Panc1 (cell line): ENCODE measurements at regions not wholly inside any gene's neighbourhood (a gene's known extent, or its start where the extent isn't known, plus 50 kb on each side); places are given as distances from the start of the nearest gene placed in this dataset.

Source experiments
- ATAC-seq: fragments of 200-7000 bp; cut with Tn5 transposase; 2 replicates; pipeline ENCODE4 v1.9.1; 2020; ENCODE audit warnings: mild to moderate bottlenecking, moderate library complexity
- BruUV-seq: library from RNA; stranded (reverse); fragments of 400-500 nt; replicated peaks from 2 replicates; lab custom pipeline; 2021; lab: Mats Ljungman, UMichigan
- CTCF ChIA-PET: fragments of 300-600 bp; sonication (Branson Sonifier 250); formaldehyde crosslinking; loops from one replicate; lab custom pipeline; 2022; ENCODE audit warnings: antibody characterized with exemption; lab: Charles Lee
- POLR2A ChIA-PET: fragments of 300-600 bp; sonication (Branson Sonifier 250); formaldehyde crosslinking; loops from one replicate; lab custom pipeline; 2022; ENCODE audit warnings: antibody characterized with exemption; lab: Charles Lee
- DNase-seq: peaks from one replicate; pipeline ENCODE4 v3.0.0-alpha.2; 2010; ENCODE audit warnings: low read depth, low spot score
- H3K27ac ChIP-seq: 2 replicates; pipeline ENCODE4 v1.5.1; 2011; ENCODE audit warnings: mild to moderate bottlenecking, low read length, inconsistent platforms
- H3K27me3 ChIP-seq: fragments of 200-500 bp; sonication (Bioruptor generic); 2 replicates; pipeline ENCODE4 v1.6.0; 2014; ENCODE audit warnings: low read length, inconsistent platforms; ENCODE audit not compliant: control insufficient read depth, insufficient read depth
- H3K36me3 ChIP-seq: fragments of 200-500 bp; sonication (Bioruptor generic); 2 replicates; pipeline ENCODE4 v1.5.1; 2014; ENCODE audit warnings: inconsistent platforms, mild to moderate bottlenecking, low read length, moderate library complexity; ENCODE audit not compliant: control insufficient read depth, insufficient read depth
- H3K4me1 ChIP-seq: 2 replicates; pipeline ENCODE4 v1.5.1; 2011; ENCODE audit warnings: inconsistent platforms, mild to moderate bottlenecking, low read length, moderate library complexity; ENCODE audit not compliant: control insufficient read depth, insufficient read depth
- H3K4me3 ChIP-seq, 2 experiments: 2 replicates each; pipeline ENCODE4 v1.5.1; 2011 to 2012; ENCODE audit warnings: low read depth in 2 of 2, low read length in 2 of 2, mild to moderate bottlenecking in 2 of 2, inconsistent platforms in 1 of 2, moderate library complexity in 1 of 2
- H3K9me3 ChIP-seq: fragments of 200-500 bp; sonication (Bioruptor generic); 2 replicates; pipeline ENCODE4 v1.5.1; 2014; ENCODE audit warnings: low read depth, mild to moderate bottlenecking, inconsistent platforms, low read length, moderate library complexity; ENCODE audit not compliant: control insufficient read depth, insufficient read depth
- CTCF ChIP-seq: fragments of 450-650 bp; IDR thresholded peaks from 2 replicates; pipeline ENCODE4 v1.5.1; 2017; ENCODE audit warnings: mild to moderate bottlenecking
- POLR2AphosphoS5 ChIP-seq: IDR thresholded peaks from 2 replicates; pipeline ENCODE4 v1.6.1; 2012; ENCODE audit warnings: mild to moderate bottlenecking, low read depth, low read length, moderate library complexity
- SIN3A ChIP-seq: IDR thresholded peaks from 2 replicates; pipeline ENCODE4 v1.6.1; 2012; ENCODE audit warnings: low read depth, mild to moderate bottlenecking, low read length, moderate library complexity, borderline replicate concordance; ENCODE audit not compliant: insufficient read depth
- TCF7L2 ChIP-seq: IDR thresholded peaks from 2 replicates; pipeline ENCODE4 v1.6.1; 2011; ENCODE audit warnings: mild to moderate bottlenecking, low read depth, low read length, inconsistent platforms
- in situ Hi-C: cut with HindIII; loops from 2 replicates; pipeline ENCODE4 v1.10.0; 2016; ENCODE audit warnings: low sequenced_read_pairs, low pct_unique_long_range_greater_than_20kb
- intact Hi-C: fragments of 100-400 bp; cut with micrococcal nuclease; formaldehyde crosslinking; loops from one replicate; pipeline ENCODE4 v1.10.0; 2022; ENCODE audit not compliant: unreplicated experiment
- TF ChIP-seq, protein P1 (sequence below), 2 experiments: IDR thresholded peaks; 2 replicates each; pipeline ENCODE4 v1.6.1; 2011 to 2012; ENCODE audit warnings: low read depth in 2 of 2, control low read depth in 1 of 2, low read length in 1 of 2, mild to moderate bottlenecking in 1 of 2, moderate library complexity in 1 of 2; ENCODE audit not compliant: insufficient read depth in 1 of 2

DNA sequence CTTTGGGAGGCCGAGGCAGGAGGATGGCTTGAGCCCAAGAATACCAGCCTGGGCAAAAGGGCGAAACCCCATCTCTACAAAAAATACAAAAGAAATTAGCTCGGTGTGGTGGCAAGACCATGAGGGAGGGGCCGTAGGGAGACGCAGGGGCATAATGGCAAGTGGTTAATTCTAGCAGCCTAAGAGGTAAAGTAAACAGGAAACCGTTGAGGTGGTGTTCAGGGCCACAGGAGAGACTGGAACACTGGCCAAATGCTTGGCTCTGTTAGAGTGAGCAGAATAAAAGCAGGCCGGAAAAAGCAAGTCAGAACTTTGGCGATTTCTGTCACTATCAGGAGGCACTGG is 89.2 kb downstream of the RIPK4 start:
- CTCF ChIA-PET, result interaction anchor here (1.4 kb wide), 1 partner anchor 66 kb away, joined by 6 read pairs; no protein-coding TSS in a partner anchor
- peaks cover 70% of the 10 kb centered on the region for H3K4me1 ChIP-seq
- DNase-seq, result peak; percentile 59
- peak; percentile 55 for ATAC-seq
- H3K27me3 ChIP-seq, result no peaks in the 10 kb centered on the region
- no peaks in the 10 kb centered on the region for H3K9me3 ChIP-seq
- peak overlapping the region in 1 of 2 experiments; percentile 46; a peak in 2 of 4 replicates for H3K4me3 ChIP-seq
- intact Hi-C loops, result loop anchor here (2.0 to 5.0 kb wide), 3 partner anchors 35 to 75 kb away; no protein-coding TSS in a partner anchor
- POLR2A ChIA-PET, result no interaction called here
- no peaks in the 10 kb centered on the region for H3K36me3 ChIP-seq
- no TSS peak for BruUV-seq
- in situ Hi-C loops, result no loop called here
- 0 out of 2 replicates have a peak, but pooled peaks have one; percentile 3 for TF ChIP-seq SIN3A
- no peak for TF ChIP-seq CTCF
- TF ChIP-seq POLR2AphosphoS5, result peak; percentile 28; the same call in 1 of the 2 replicates
- peak overlapping the region; percentile 97 for H3K27ac ChIP-seq

DNA sequence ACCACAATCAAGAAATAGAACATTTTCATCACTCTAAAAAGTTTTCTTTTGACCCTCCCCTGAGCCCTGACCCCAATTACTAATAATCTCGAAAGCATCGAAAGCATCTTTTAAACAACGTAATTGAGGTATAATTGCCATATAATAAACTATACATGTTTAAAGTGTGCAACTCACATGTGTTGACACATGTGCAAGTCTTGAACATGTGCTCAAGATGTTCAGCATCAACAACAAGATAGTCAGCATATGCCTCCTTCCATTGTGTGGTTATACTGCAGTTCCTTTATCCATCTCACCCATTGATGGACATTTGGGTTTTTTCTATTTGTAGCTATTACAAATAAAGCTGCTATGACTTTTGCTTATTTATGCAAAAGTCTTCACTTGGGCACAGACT is 90.7 kb downstream of the RIPK4 start:
- no peak for ATAC-seq
- DNase-seq, result no peak
- ChIA-PET POLR2A (no interaction called here), CTCF (interaction anchor here (0.7 kb wide), 1 partner anchor 94 kb away, joined by 3 read pairs; no protein-coding TSS in a partner anchor)
- intact Hi-C loops, result loop anchor here (5.0 kb wide), 2 partner anchors 34 to 76 kb away; no protein-coding TSS in a partner anchor
- peak overlapping the region; percentile 97 for H3K27ac ChIP-seq
- no peaks in the 10 kb centered on the region for H3K27me3 ChIP-seq
- H3K4me1 ChIP-seq, result peaks cover 72% of the 10 kb centered on the region
- in situ Hi-C loops, result no loop called here
- TF ChIP-seq SIN3A, result no peak
- no peak for TF ChIP-seq TCF7L2
- no peak for TF ChIP-seq CTCF
- TF ChIP-seq POLR2AphosphoS5, result no peak
- TF ChIP-seq, protein P1, sequence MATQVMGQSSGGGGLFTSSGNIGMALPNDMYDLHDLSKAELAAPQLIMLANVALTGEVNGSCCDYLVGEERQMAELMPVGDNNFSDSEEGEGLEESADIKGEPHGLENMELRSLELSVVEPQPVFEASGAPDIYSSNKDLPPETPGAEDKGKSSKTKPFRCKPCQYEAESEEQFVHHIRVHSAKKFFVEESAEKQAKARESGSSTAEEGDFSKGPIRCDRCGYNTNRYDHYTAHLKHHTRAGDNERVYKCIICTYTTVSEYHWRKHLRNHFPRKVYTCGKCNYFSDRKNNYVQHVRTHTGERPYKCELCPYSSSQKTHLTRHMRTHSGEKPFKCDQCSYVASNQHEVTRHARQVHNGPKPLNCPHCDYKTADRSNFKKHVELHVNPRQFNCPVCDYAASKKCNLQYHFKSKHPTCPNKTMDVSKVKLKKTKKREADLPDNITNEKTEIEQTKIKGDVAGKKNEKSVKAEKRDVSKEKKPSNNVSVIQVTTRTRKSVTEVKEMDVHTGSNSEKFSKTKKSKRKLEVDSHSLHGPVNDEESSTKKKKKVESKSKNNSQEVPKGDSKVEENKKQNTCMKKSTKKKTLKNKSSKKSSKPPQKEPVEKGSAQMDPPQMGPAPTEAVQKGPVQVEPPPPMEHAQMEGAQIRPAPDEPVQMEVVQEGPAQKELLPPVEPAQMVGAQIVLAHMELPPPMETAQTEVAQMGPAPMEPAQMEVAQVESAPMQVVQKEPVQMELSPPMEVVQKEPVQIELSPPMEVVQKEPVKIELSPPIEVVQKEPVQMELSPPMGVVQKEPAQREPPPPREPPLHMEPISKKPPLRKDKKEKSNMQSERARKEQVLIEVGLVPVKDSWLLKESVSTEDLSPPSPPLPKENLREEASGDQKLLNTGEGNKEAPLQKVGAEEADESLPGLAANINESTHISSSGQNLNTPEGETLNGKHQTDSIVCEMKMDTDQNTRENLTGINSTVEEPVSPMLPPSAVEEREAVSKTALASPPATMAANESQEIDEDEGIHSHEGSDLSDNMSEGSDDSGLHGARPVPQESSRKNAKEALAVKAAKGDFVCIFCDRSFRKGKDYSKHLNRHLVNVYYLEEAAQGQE (IDR thresholded peaks at IDR 0.05; ENCODE audit: insufficient read depth in 1 of 2, low read depth in 2 of 2, low read length in 1 of 2), result no peak
- BruUV-seq, result no TSS peak
- no peaks in the 10 kb centered on the region for H3K36me3 ChIP-seq
- no peaks in the 10 kb centered on the region for H3K9me3 ChIP-seq
- no peak overlapping the region for H3K4me3 ChIP-seq
